Adrenal gland (tissue), 5 donors: ENCODE measurements at regions not wholly inside any gene's neighbourhood (a gene's known extent, or its start where the extent isn't known, plus 50 kb on each side); places are given as distances from the start of the nearest gene placed in this dataset.

Source experiments
- CTCF ChIP-seq, 6 experiments: fragments of 450-650 bp in 4 of 6; fragments of 200-600 bp in 2 of 6; sonication (generic) in 1 of 6; IDR thresholded peaks; 1 replicate in 5 of 6; 2 replicates in 1 of 6; pipeline versions ENCODE4 v1.5.1 to v1.8.0; 2016 to 2021; ENCODE audit warnings: antibody characterized with exemption in 6 of 6, mild to moderate bottlenecking in 2 of 6, moderate library complexity in 1 of 6
- POLR2A ChIP-seq, 2 donors: fragments of 450-650 bp; IDR thresholded peaks; one replicate each; pipeline ENCODE4 v1.6.1; 2017; ENCODE audit warnings: antibody characterized with exemption in 2 of 2, mild to moderate bottlenecking in 2 of 2, moderate library complexity in 1 of 2
- donor health status: DM: no; HTN: no; CAD: no.

DNA sequence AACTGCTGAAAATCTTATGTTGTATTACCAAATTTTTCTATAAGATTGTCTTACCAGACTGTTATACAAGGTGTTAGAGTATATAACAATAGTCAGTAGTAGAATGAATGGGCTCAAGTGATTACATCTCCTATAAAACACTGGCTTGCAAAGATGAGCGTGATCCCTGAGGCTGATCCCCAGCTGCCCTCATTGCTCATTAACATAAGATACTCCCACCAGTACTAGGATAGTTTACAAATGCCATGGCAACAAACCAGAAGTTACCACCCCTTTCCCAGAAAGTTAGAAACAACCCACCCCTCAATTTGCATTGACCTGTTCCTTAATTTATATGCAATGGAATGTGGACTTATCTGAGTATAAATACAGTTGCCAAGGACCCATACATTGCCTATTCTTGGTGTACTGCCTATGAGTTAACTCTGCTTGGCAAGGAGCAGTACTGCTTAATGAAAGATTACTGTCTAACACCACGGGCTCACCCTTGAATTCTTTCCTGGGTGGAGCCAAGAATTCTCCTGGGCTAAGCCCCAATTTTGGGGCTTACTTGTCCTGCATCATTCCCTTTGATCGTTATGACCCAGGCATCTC is 252.8 kb upstream of the CHD6 start:
- TF ChIP-seq POLR2A (IDR thresholded peaks at IDR 0.05) (no peak), CTCF (IDR thresholded peaks at IDR 0.05) (no peak)
